Activated naive CD4-positive, alpha-beta T cell treated with anti-CD3 and anti-CD28 coated beads for 36 hours (primary cell): ENCODE measurements at regions not wholly inside any gene's neighbourhood (a gene's known extent, or its start where the extent isn't known, plus 50 kb on each side); places are given as distances from the start of the nearest gene placed in this dataset.
"Not testable (repeated sequence)": the region's sequence is repeated elsewhere in the genome, so short reads cannot be mapped to it uniquely, and the experiment has no call there.

Experiments used
- CTCF ChIA-PET: fragments of 350-600 bp; sonication (Branson Sonifier 250); formaldehyde crosslinking; loops from one replicate; lab custom pipeline; 2021; ENCODE audit warnings: antibody characterized with exemption; lab: Charles Lee
- DNase-seq: peaks from one replicate; pipeline ENCODE4 v3.0.0-alpha.2; 2020
- H3K27ac Mint-ChIP-seq: one replicate; pipeline ENCODE4 v1.8.0; 2021; ENCODE audit warnings: mild to moderate bottlenecking, mixed read lengths
- H3K27me3 Mint-ChIP-seq: one replicate; pipeline ENCODE4 v1.8.0; 2021; ENCODE audit warnings: low read depth, mixed read lengths
- H3K36me3 Mint-ChIP-seq: one replicate; pipeline ENCODE4 v1.8.0; 2021; ENCODE audit warnings: low read depth, mixed read lengths
- H3K4me1 Mint-ChIP-seq: one replicate; pipeline ENCODE4 v1.8.0; 2021; ENCODE audit warnings: low read depth, mixed read lengths
- H3K4me3 Mint-ChIP-seq: one replicate; pipeline ENCODE4 v1.8.0; 2021; ENCODE audit warnings: mild to moderate bottlenecking, moderate library complexity, mixed read lengths
- H3K9me3 Mint-ChIP-seq: one replicate; pipeline ENCODE4 v1.8.0; 2021; ENCODE audit warnings: mixed read lengths
- intact Hi-C: fragments of 100-400 bp; cut with micrococcal nuclease; formaldehyde crosslinking; loops from one replicate; pipeline ENCODE4 v1.15.1; 2023

GRCh38 chr15:98097986-98098385, 137.5 kb downstream of the ARRDC4 start:
- H3K4me1 Mint-ChIP-seq, H3K4me3 Mint-ChIP-seq, H3K27ac Mint-ChIP-seq, H3K27me3 Mint-ChIP-seq, H3K9me3 Mint-ChIP-seq, H3K36me3 Mint-ChIP-seq, intact Hi-C loops, DNase-seq: not testable (repeated sequence)
- CTCF ChIA-PET = interaction anchor here (1.0 kb wide), 1 partner anchor 10 kb away, joined by 3 read pairs; no protein-coding TSS in a partner anchor

GRCh38 chr15:98100606-98101005, 140.1 kb downstream of the ARRDC4 start:
- H3K27ac Mint-ChIP-seq, intact Hi-C loops, H3K4me1 Mint-ChIP-seq, H3K4me3 Mint-ChIP-seq, H3K36me3 Mint-ChIP-seq, DNase-seq, CTCF ChIA-PET, H3K9me3 Mint-ChIP-seq, H3K27me3 Mint-ChIP-seq: not testable (repeated sequence)

- no peak overlapping the region for H3K4me3 Mint-ChIP-seq
- CTCF ChIA-PET = no interaction called here
- no peaks in the 10 kb centered on the region for H3K4me1 Mint-ChIP-seq
- H3K27ac Mint-ChIP-seq = no peak overlapping the region
- no peaks in the 10 kb centered on the region for H3K9me3 Mint-ChIP-seq
- no peak for DNase-seq
- intact Hi-C loops = no loop called here
- H3K27me3 Mint-ChIP-seq = peaks cover 3% of the 10 kb centered on the region
- no peaks in the 10 kb centered on the region for H3K36me3 Mint-ChIP-seq
Measured at GRCh38 chr15:98103570-98103969, 143.1 kb downstream of the ARRDC4 start.

GRCh38 chr15:98104386-98105151, 144.1 kb downstream of the ARRDC4 start:
- CTCF ChIA-PET, H3K27me3 Mint-ChIP-seq, H3K36me3 Mint-ChIP-seq, H3K4me1 Mint-ChIP-seq, H3K27ac Mint-ChIP-seq, H3K9me3 Mint-ChIP-seq, intact Hi-C loops, H3K4me3 Mint-ChIP-seq, DNase-seq: not testable (repeated sequence)

- CTCF ChIA-PET = not testable (repeated sequence)
Measured at GRCh38 chr15:98106615-98107194, 146.2 kb downstream of the ARRDC4 start.

GRCh38 chr15:98111806-98112205, 151.3 kb downstream of the ARRDC4 start:
- intact Hi-C loops = no loop called here
- no peak overlapping the region for H3K27ac Mint-ChIP-seq
- CTCF ChIA-PET = no interaction called here
- no peaks in the 10 kb centered on the region for H3K4me1 Mint-ChIP-seq
- H3K27me3 Mint-ChIP-seq = peaks cover 10% of the 10 kb centered on the region
- DNase-seq = no peak
- H3K36me3 Mint-ChIP-seq = no peaks in the 10 kb centered on the region
- H3K9me3 Mint-ChIP-seq = no peaks in the 10 kb centered on the region
- H3K4me3 Mint-ChIP-seq = no peak overlapping the region

More at GRCh38 chr15:98106615-98107194, 146.2 kb downstream of the ARRDC4 start:
- H3K27ac Mint-ChIP-seq, DNase-seq, H3K4me3 Mint-ChIP-seq, H3K27me3 Mint-ChIP-seq, H3K4me1 Mint-ChIP-seq, intact Hi-C loops, H3K36me3 Mint-ChIP-seq, H3K9me3 Mint-ChIP-seq: not testable (repeated sequence)

- H3K36me3 Mint-ChIP-seq = no peaks in the 10 kb centered on the region
- H3K4me1 Mint-ChIP-seq = no peaks in the 10 kb centered on the region
- H3K27me3 Mint-ChIP-seq = peaks cover 7% of the 10 kb centered on the region
- CTCF ChIA-PET = no interaction called here
- intact Hi-C loops = no loop called here
- H3K4me3 Mint-ChIP-seq = no peak overlapping the region
- DNase-seq = no peak
- H3K27ac Mint-ChIP-seq = no peak overlapping the region
- H3K9me3 Mint-ChIP-seq = peaks cover 3% of the 10 kb centered on the region
Measured at GRCh38 chr15:98113327-98113726, 152.8 kb downstream of the ARRDC4 start.

GRCh38 chr15:98120561-98120960, 160.1 kb downstream of the ARRDC4 start:
- Mint-ChIP-seq H3K4me3 (no peak overlapping the region), H3K9me3 (peaks cover 3% of the 10 kb centered on the region), H3K4me1 (no peaks in the 10 kb centered on the region), H3K27ac (no peak overlapping the region), H3K36me3 (no peaks in the 10 kb centered on the region), H3K27me3 (no peaks in the 10 kb centered on the region)
- CTCF ChIA-PET = no interaction called here
- DNase-seq = no peak
- intact Hi-C loops = no loop called here

- Mint-ChIP-seq H3K9me3 (peaks cover 3% of the 10 kb centered on the region), H3K4me3 (no peak overlapping the region), H3K27me3 (no peaks in the 10 kb centered on the region), H3K36me3 (no peaks in the 10 kb centered on the region), H3K27ac (no peak overlapping the region), H3K4me1 (no peaks in the 10 kb centered on the region)
- intact Hi-C loops = no loop called here
- CTCF ChIA-PET = no interaction called here
- DNase-seq = no peak
Measured at GRCh38 chr15:98121536-98121935, 161.0 kb downstream of the ARRDC4 start.

GRCh38 chr15:98121957-98122356, 161.5 kb downstream of the ARRDC4 start:
- Mint-ChIP-seq H3K4me3 (no peak overlapping the region), H3K27me3 (no peaks in the 10 kb centered on the region), H3K9me3 (peaks cover 3% of the 10 kb centered on the region), H3K27ac (no peak overlapping the region), H3K36me3 (no peaks in the 10 kb centered on the region), H3K4me1 (no peaks in the 10 kb centered on the region)
- intact Hi-C loops = no loop called here
- no peak for DNase-seq
- CTCF ChIA-PET = no interaction called here

- DNase-seq = no peak
- Mint-ChIP-seq H3K27ac (no peak overlapping the region), H3K36me3 (no peaks in the 10 kb centered on the region), H3K9me3 (no peaks in the 10 kb centered on the region), H3K4me3 (no peak overlapping the region), H3K27me3 (no peaks in the 10 kb centered on the region), H3K4me1 (no peaks in the 10 kb centered on the region)
- CTCF ChIA-PET = no interaction called here
- intact Hi-C loops = no loop called here
Measured at GRCh38 chr15:98123297-98123696, 162.8 kb downstream of the ARRDC4 start.

- no peaks in the 10 kb centered on the region for H3K9me3 Mint-ChIP-seq
- H3K36me3 Mint-ChIP-seq = no peaks in the 10 kb centered on the region
- peaks cover 1% of the 10 kb centered on the region for H3K27me3 Mint-ChIP-seq
- H3K4me3 Mint-ChIP-seq = no peak overlapping the region
- no peak for DNase-seq
- no peaks in the 10 kb centered on the region for H3K4me1 Mint-ChIP-seq
- intact Hi-C loops = no loop called here
- no peak overlapping the region for H3K27ac Mint-ChIP-seq
- CTCF ChIA-PET = no interaction called here
Measured at GRCh38 chr15:98123834-98124233, 163.3 kb downstream of the ARRDC4 start.

GRCh38 chr15:98124581-98124980, 164.1 kb downstream of the ARRDC4 start:
- intact Hi-C loops = no loop called here
- no peak for DNase-seq
- Mint-ChIP-seq H3K4me1 (no peaks in the 10 kb centered on the region), H3K27me3 (peaks cover 2% of the 10 kb centered on the region), H3K4me3 (no peak overlapping the region), H3K27ac (no peak overlapping the region), H3K36me3 (no peaks in the 10 kb centered on the region), H3K9me3 (no peaks in the 10 kb centered on the region)
- CTCF ChIA-PET = no interaction called here
